Glomerular endothelial cell (primary cell): ENCODE measurements at regions not wholly inside any gene's neighbourhood (a gene's known extent, or its start where the extent isn't known, plus 50 kb on each side); places are given as distances from the start of the nearest gene placed in this dataset.

Experiments used
- DNase-seq: peaks from one replicate; pipeline ENCODE4 v3.0.0-alpha.2; 2011; ENCODE audit warnings: low read depth, low spot score; ENCODE audit errors: extremely low read depth

- no peak for DNase-seq
Measured at GRCh38 chr11:98842187-98842586, 178.6 kb upstream of the CNTN5 start.

- DNase-seq, result no peak
Measured at GRCh38 chr11:98862169-98862568, 158.6 kb upstream of the CNTN5 start.

- no peak for DNase-seq
Measured at GRCh38 chr11:98871690-98872089, 149.1 kb upstream of the CNTN5 start.

- DNase-seq, result no peak
Measured at GRCh38 chr11:98874050-98874449, 146.7 kb upstream of the CNTN5 start.

- no peak for DNase-seq
Measured at GRCh38 chr11:98895936-98896335, 124.8 kb upstream of the CNTN5 start.

- DNase-seq, result no peak
Measured at GRCh38 chr11:98940913-98941312, 79.8 kb upstream of the CNTN5 start.

- DNase-seq, result no peak
Measured at GRCh38 chr11:98944461-98944860, 76.3 kb upstream of the CNTN5 start.

- DNase-seq, result no peak
Measured at GRCh38 chr11:98952107-98952506, 68.6 kb upstream of the CNTN5 start.

GRCh38 chr11:98955551-98955950 lies 65.2 kb upstream of the CNTN5 start:
- DNase-seq, result no peak

GRCh38 chr11:98964146-98964545 lies 56.6 kb upstream of the CNTN5 start:
- DNase-seq, result no peak

- DNase-seq, result no peak
Measured at GRCh38 chr11:98965358-98965757, 55.4 kb upstream of the CNTN5 start.

- no peak for DNase-seq
Measured at GRCh38 chr11:98965775-98966174, 55.0 kb upstream of the CNTN5 start.

GRCh38 chr11:98967005-98967404 lies 53.7 kb upstream of the CNTN5 start:
- no peak for DNase-seq
